H1 (cell line): ENCODE measurements at regions not wholly inside any gene's neighbourhood (a gene's known extent, or its start where the extent isn't known, plus 50 kb on each side); places are given as distances from the start of the nearest gene placed in this dataset.

Experiments
- CTCF ChIA-PET: fragments of 300-600 bp; sonication (Branson Sonifier 250); formaldehyde crosslinking; loops from one replicate; lab custom pipeline; 2021; ENCODE audit not compliant: partially characterized antibody; lab: Charles Lee
- POLR2A ChIA-PET: fragments of 300-600 bp; sonication (Branson Sonifier 250); formaldehyde crosslinking; loops from one replicate; lab custom pipeline; 2021; ENCODE audit warnings: inconsistent platforms; ENCODE audit not compliant: partially characterized antibody; lab: Charles Lee
- DNase-seq, 2 experiments: peaks; one replicate each; pipeline versions ENCODE4 v3.0.0 to v3.0.0-alpha.2; 2010 to 2022; ENCODE audit warnings: low spot score in 2 of 2, low read depth in 1 of 2, mixed read lengths in 1 of 2
- FAIRE-seq: peaks from 2 replicates; lab custom pipeline; 2011; peaks lifted over from hg19 to GRCh38; lab: Jason Lieb, UNC
- H2AFZ ChIP-seq: 2 replicates; pipeline ENCODE4 v1.8.1; 2012; ENCODE audit warnings: low read length, inconsistent platforms
- H2AK5ac ChIP-seq: 2 replicates; pipeline ENCODE4 v1.6.1; 2013; ENCODE audit warnings: low read depth, low read length
- H2BK120ac ChIP-seq: replicated peaks from 2 replicates; pipeline ENCODE3; 2013; ENCODE audit warnings: low read depth, low read length, inconsistent platforms
- H2BK12ac ChIP-seq: 2 replicates; pipeline ENCODE4 v1.6.1; 2013; ENCODE audit warnings: low read depth, low read length
- H2BK15ac ChIP-seq: 2 replicates; pipeline ENCODE4 v1.6.1; 2013; ENCODE audit warnings: low read length
- H2BK20ac ChIP-seq: 2 replicates; pipeline ENCODE4 v1.6.1; 2013; ENCODE audit warnings: low read length
- H2BK5ac ChIP-seq: 2 replicates; pipeline ENCODE4 v1.6.1; 2013; ENCODE audit warnings: low read depth, low read length
- H3K14ac ChIP-seq: 2 replicates; pipeline ENCODE4 v1.6.1; 2013; ENCODE audit warnings: inconsistent platforms; ENCODE audit not compliant: insufficient read length
- H3K18ac ChIP-seq: 2 replicates; pipeline ENCODE4 v1.6.1; 2013; ENCODE audit warnings: low read length; ENCODE audit errors: extremely low read depth
- H3K23ac ChIP-seq: 2 replicates; pipeline ENCODE4 v1.6.1; 2013; ENCODE audit warnings: inconsistent platforms; ENCODE audit not compliant: insufficient read length
- H3K23me2 ChIP-seq: 2 replicates; pipeline ENCODE4 v1.6.1; 2013; ENCODE audit warnings: low read depth, low read length
- H3K27ac ChIP-seq: 2 replicates; pipeline ENCODE4 v1.6.1; 2011; ENCODE audit warnings: low read depth, low read length, inconsistent platforms
- H3K27me3 ChIP-seq, 4 experiments: replicated peaks in 1 of 4; 1 replicate in 1 of 4; 2 replicates in 3 of 4; pipeline versions ENCODE4 v1.6.1 to v1.8.1; 2011 to 2013; ENCODE audit warnings: low read length in 3 of 4, mild to moderate bottlenecking in 3 of 4, inconsistent platforms in 2 of 4, mixed read lengths in 2 of 4, moderate library complexity in 1 of 4; ENCODE audit not compliant: control insufficient read depth in 3 of 4, insufficient read depth in 3 of 4; ENCODE audit errors: extremely low read depth in 1 of 4
- H3K36me3 ChIP-seq, 4 experiments: 2 replicates each; pipeline versions ENCODE4 v1.6.1 to v1.8.1; 2011 to 2013; ENCODE audit warnings: mild to moderate bottlenecking in 4 of 4, low read length in 3 of 4, moderate library complexity in 2 of 4, control low read depth in 1 of 4, inconsistent platforms in 1 of 4; ENCODE audit not compliant: insufficient read depth in 4 of 4, control insufficient read depth in 2 of 4
- H3K4ac ChIP-seq: replicated peaks from 2 replicates; pipeline ENCODE3; 2013; ENCODE audit warnings: low read length, low read depth, mixed read lengths, inconsistent platforms; ENCODE audit not compliant: insufficient read length
- H3K4me1 ChIP-seq, 4 experiments: replicated peaks in 1 of 4; 1 replicate in 1 of 4; 2 replicates in 3 of 4; pipeline versions ENCODE4 v1.6.1 to v1.8.1; 2011 to 2013; ENCODE audit warnings: low read length in 3 of 4, inconsistent platforms in 2 of 4, mixed read lengths in 1 of 4; ENCODE audit not compliant: insufficient read depth in 4 of 4, control insufficient read depth in 3 of 4
- H3K4me2 ChIP-seq, 2 experiments: 2 replicates each; pipeline versions ENCODE4 v1.6.1 to v1.8.1; 2011 to 2013; ENCODE audit warnings: low read depth in 2 of 2, low read length in 2 of 2, control low read depth in 1 of 2, inconsistent platforms in 1 of 2, mild to moderate bottlenecking in 1 of 2; ENCODE audit not compliant: insufficient read depth in 1 of 2
- H3K4me3 ChIP-seq, 4 experiments: fragments of 200-600, 300-600 bp in 1 of 4; sonication (generic), shearing (Covaris generic), sonication (Bioruptor Twin) in 1 of 4; 2 replicates each; pipeline versions ENCODE4 v1.5.1 to v1.8.1; 2011 to 2016; ENCODE audit warnings: low read length in 4 of 4, low read depth in 3 of 4, control low read depth in 2 of 4, inconsistent platforms in 2 of 4, mild to moderate bottlenecking in 2 of 4, mixed read lengths in 1 of 4, moderate library complexity in 1 of 4; ENCODE audit not compliant: insufficient read depth in 2 of 4; ENCODE audit errors: extremely low read depth in 1 of 4
- H3K56ac ChIP-seq: replicated peaks from 2 replicates; pipeline ENCODE3; 2013; ENCODE audit warnings: low read depth, mild to moderate bottlenecking, mixed read lengths, low read length, inconsistent platforms; ENCODE audit not compliant: insufficient read length
- H3K79me1 ChIP-seq: 2 replicates; pipeline ENCODE4 v1.6.1; 2013; ENCODE audit warnings: low read depth, low read length, control low read depth
- H3K79me2 ChIP-seq, 2 experiments: 2 replicates each; pipeline versions ENCODE4 v1.6.1 to v1.8.1; 2012 to 2013; ENCODE audit warnings: low read length in 2 of 2, mild to moderate bottlenecking in 2 of 2, inconsistent platforms in 1 of 2; ENCODE audit not compliant: insufficient read depth in 2 of 2, control insufficient read depth in 1 of 2
- H3K9ac ChIP-seq, 4 experiments: replicated peaks in 1 of 4; 1 replicate in 1 of 4; 2 replicates in 3 of 4; pipeline versions ENCODE4 v1.6.1 to v1.8.1; 2011 to 2013; ENCODE audit warnings: low read depth in 3 of 4, low read length in 3 of 4, control low read depth in 2 of 4, mild to moderate bottlenecking in 2 of 4, moderate library complexity in 2 of 4, inconsistent platforms in 1 of 4; ENCODE audit errors: extremely low read depth in 1 of 4
- H3K9me3 ChIP-seq, 2 experiments: 2 replicates each; pipeline versions ENCODE4 v1.6.1 to v1.8.1; 2012 to 2013; ENCODE audit warnings: mild to moderate bottlenecking in 2 of 2, moderate library complexity in 2 of 2, control low read depth in 1 of 2, inconsistent platforms in 1 of 2, low read depth in 1 of 2, low read length in 1 of 2, mixed read lengths in 1 of 2; ENCODE audit not compliant: insufficient read depth in 2 of 2
- H4K20me1 ChIP-seq, 2 experiments: replicated peaks in 1 of 2; 2 replicates each; pipeline versions ENCODE3 to v1.8.1; 2011 to 2013; ENCODE audit warnings: inconsistent platforms in 2 of 2, low read length in 2 of 2, mild to moderate bottlenecking in 1 of 2; ENCODE audit not compliant: insufficient read depth in 2 of 2, control insufficient read depth in 1 of 2
- H4K5ac ChIP-seq: 2 replicates; pipeline ENCODE4 v1.6.1; 2013; ENCODE audit warnings: low read length, low read depth, mixed read lengths, inconsistent platforms; ENCODE audit not compliant: insufficient read length
- H4K8ac ChIP-seq: 2 replicates; pipeline ENCODE4 v1.8.0; 2013; ENCODE audit warnings: mild to moderate bottlenecking, moderate library complexity, low read length, inconsistent platforms; ENCODE audit not compliant: insufficient read depth; ENCODE audit errors: extremely low read depth
- H4K91ac ChIP-seq: replicated peaks from 2 replicates; pipeline ENCODE3; 2013; ENCODE audit warnings: low read length, mixed read lengths, inconsistent platforms; ENCODE audit not compliant: insufficient read length
- CHD1 ChIP-seq: IDR thresholded peaks from 2 replicates; pipeline ENCODE4 v1.6.1; 2012; ENCODE audit warnings: low read depth, low read length, improper control_type of control experiment
- CHD2 ChIP-seq: IDR thresholded peaks from 2 replicates; pipeline ENCODE4 v1.6.1; 2012; ENCODE audit warnings: low read length, improper control_type of control experiment
- E2F6 ChIP-seq: IDR thresholded peaks from 2 replicates; pipeline ENCODE4 v1.6.1; 2012; ENCODE audit warnings: inconsistent platforms
- KDM4A ChIP-seq: IDR thresholded peaks from one replicate; pipeline ENCODE4 v1.7.1; 2012; ENCODE audit warnings: low read depth, mild to moderate bottlenecking, moderate library complexity, low read length, inconsistent platforms; ENCODE audit not compliant: severe bottlenecking
- MAX ChIP-seq: IDR thresholded peaks from 2 replicates; pipeline ENCODE4 v1.6.1; 2012; ENCODE audit warnings: inconsistent platforms
- TCF12 ChIP-seq: IDR thresholded peaks from 2 replicates; pipeline ENCODE4 v1.6.1; 2011; ENCODE audit warnings: low read depth, mild to moderate bottlenecking, low read length
- WGBS, 2 experiments: shearing (Covaris generic) in 1 of 2; methylation state at CpG; one replicate each; pipeline versions ENCODE4 v1.1.6 to v1.1.7; 2013 to 2015; ENCODE audit warnings: low lambda C conversion rate in 2 of 2, mixed read lengths in 2 of 2, inconsistent platforms in 1 of 2, low coverage in 1 of 2, missing lambda C conversion rate in 1 of 2; ENCODE audit not compliant: insufficient replicate concordance in 2 of 2, insufficient coverage in 1 of 2, insufficient read length in 1 of 2; ENCODE audit errors: extremely low coverage in 1 of 2, missing lambda C conversion rate in 1 of 2; 5-methylcytosine and 5-hydroxymethylcytosine counted together

- DNase-seq (no peak), FAIRE-seq (no peak)
- H3K4me2 ChIP-seq = no peak overlapping the region
Measured at GRCh38 chr1:199084293-199084692, 445.5 kb downstream of the PTPRC start.

More at GRCh38 chr1:199084293-199084692, 445.5 kb downstream of the PTPRC start:
- WGBS, 2 experiments = 77% methylated on average over 1 of the region's 1 CpG; no CpG with 5 or more reads in 1 of the 2 experiments
- no peak overlapping the region for H3K14ac ChIP-seq
- no peak overlapping the region for H3K23ac ChIP-seq
- no peak overlapping the region for H2BK20ac ChIP-seq
- no peaks in the 10 kb centered on the region for H3K9me3 ChIP-seq
- ChIA-PET POLR2A (no interaction called here), CTCF (interaction anchor here (0.7 to 1.3 kb wide), 4 partner anchors 10 to 1012 kb away, joined by 3 read pairs; no protein-coding TSS in a partner anchor)
- H4K91ac ChIP-seq = no peak overlapping the region
- H2AFZ ChIP-seq = peak overlapping the region; percentile 76; the same call in 1 of the 2 replicates
- H2BK15ac ChIP-seq = no peak overlapping the region
- no peak overlapping the region for H4K8ac ChIP-seq
- H3K4me3 ChIP-seq = no peak overlapping the region
- no peak overlapping the region for H3K9ac ChIP-seq
- no peak overlapping the region for H2BK5ac ChIP-seq
- TF ChIP-seq CHD2 (no peak), CHD1 (no peak), MAX (0 out of 2 replicates have a peak, but pooled peaks have one; percentile 33), TCF12 (no peak), E2F6 (peak; percentile 31; the same call in 1 of the 2 replicates), KDM4A (no peak)
- H3K4me1 ChIP-seq = no peaks in the 10 kb centered on the region
- no peaks in the 10 kb centered on the region for H4K20me1 ChIP-seq
- no peaks in the 10 kb centered on the region for H3K36me3 ChIP-seq
- no peak overlapping the region for H3K4ac ChIP-seq
- no peak overlapping the region for H4K5ac ChIP-seq
- H2BK120ac ChIP-seq = no peak overlapping the region
- H3K18ac ChIP-seq = no peak overlapping the region
- no peaks in the 10 kb centered on the region for H3K23me2 ChIP-seq
- no peak overlapping the region for H3K56ac ChIP-seq
- H2AK5ac ChIP-seq = no peak overlapping the region
- H3K79me1 ChIP-seq = no peaks in the 10 kb centered on the region
- H3K27ac ChIP-seq = no peak overlapping the region
- no peak overlapping the region for H2BK12ac ChIP-seq
- H3K79me2 ChIP-seq = no peaks in the 10 kb centered on the region
- H3K27me3 ChIP-seq = no peaks in the 10 kb centered on the region
